K562 (cell line): ENCODE measurements at regions not wholly inside any gene's neighbourhood (a gene's known extent, or its start where the extent isn't known, plus 50 kb on each side); places are given as distances from the start of the nearest gene placed in this dataset.

ENCODE experiments used
- ATAC-seq: fragments of 200-7000 bp; cut with Tn5 transposase; 3 replicates; pipeline ENCODE4 v1.9.1; 2020; ENCODE audit warnings: moderate library complexity
- BruUV-seq: library from RNA; stranded (reverse); fragments of 400-500 nt; replicated peaks from 2 replicates; lab custom pipeline; 2021; lab: Mats Ljungman, UMichigan
- CTCF ChIA-PET: fragments of 300-600 bp; formaldehyde crosslinking; extraction: SDS; loops from one replicate; lab custom pipeline; 2021; ENCODE audit warnings: low intra/inter-chr PET ratio; lab: Yijun Ruan, JAX
- POLR2A ChIA-PET: fragments of 300-600, 350-650 bp; sonication (Branson Sonifier 250); formaldehyde crosslinking; extraction: SDS; loops from one replicate; lab custom pipeline; 2021; ENCODE audit warnings: antibody characterized with exemption, inconsistent platforms; lab: Yijun Ruan, JAX
- DNase-seq, 4 experiments: peaks; one replicate each; pipeline versions ENCODE4 v3.0.0 to v3.0.0-alpha.2; 2011 to 2018; ENCODE audit warnings: low spot score in 3 of 4, mixed read lengths in 3 of 4; ENCODE audit errors: extremely low read depth in 1 of 4
- FAIRE-seq: peaks from 2 replicates; lab custom pipeline; 2011; peaks lifted over from hg19 to GRCh38; lab: Jason Lieb, UNC
- H2AFZ ChIP-seq: 2 replicates; pipeline ENCODE4 v1.6.0; 2011; ENCODE audit warnings: low read depth, low read length, control low read depth, inconsistent platforms
- H3K27ac ChIP-seq: fragments of 200-600 bp; 3 replicates; pipeline ENCODE4 v1.8.0; 2011; ENCODE audit warnings: low read depth, mild to moderate bottlenecking, control low read depth, inconsistent platforms, low read length, moderate library complexity, mixed read lengths; ENCODE audit errors: extremely low read depth
- H3K27me3 ChIP-seq, 2 experiments: fragments of 300-600 bp in 1 of 2; 2 replicates in 1 of 2; 3 replicates in 1 of 2; pipeline versions ENCODE4 v1.6.0 to v1.8.0; 2011; ENCODE audit warnings: inconsistent platforms in 2 of 2, low read length in 2 of 2, mild to moderate bottlenecking in 1 of 2, mixed read lengths in 1 of 2, moderate library complexity in 1 of 2; ENCODE audit not compliant: control insufficient read depth in 2 of 2, insufficient read depth in 2 of 2
- H3K36me3 ChIP-seq: fragments of 300-600 bp; 3 replicates; pipeline ENCODE4 v1.8.0; 2011; ENCODE audit warnings: mild to moderate bottlenecking, low read length, inconsistent platforms; ENCODE audit not compliant: control insufficient read depth, insufficient read depth
- H3K4me1 ChIP-seq, 2 experiments: fragments of 200-600 bp in 1 of 2; replicated peaks in 1 of 2; 2 replicates in 1 of 2; 3 replicates in 1 of 2; pipeline versions ENCODE4 v1.5.1 to v1.8.0; 2011; ENCODE audit warnings: inconsistent platforms in 2 of 2, low read length in 2 of 2, mild to moderate bottlenecking in 1 of 2, mixed read lengths in 1 of 2, moderate library complexity in 1 of 2; ENCODE audit not compliant: control insufficient read depth in 2 of 2, insufficient read depth in 2 of 2
- H3K4me2 ChIP-seq: 2 replicates; pipeline ENCODE4 v1.6.1; 2011; ENCODE audit warnings: low read length, control low read depth, inconsistent platforms, mixed read lengths; ENCODE audit not compliant: insufficient read depth
- H3K4me3 ChIP-seq: fragments of 200-600 bp; sonication (generic), shearing (Covaris generic); 2 replicates; pipeline ENCODE4 v1.5.1; 2016; ENCODE audit warnings: control low read depth, inconsistent platforms
- H3K79me2 ChIP-seq: fragments of 200-600 bp; 3 replicates; pipeline ENCODE4 v1.8.0; 2011; ENCODE audit warnings: low read length, inconsistent platforms; ENCODE audit not compliant: control insufficient read depth, insufficient read depth
- H3K9ac ChIP-seq, 2 experiments: 2 replicates each; pipeline versions ENCODE4 v1.6.0 to v1.6.1; 2011; ENCODE audit warnings: low read depth in 2 of 2, low read length in 2 of 2, control low read depth in 1 of 2, inconsistent platforms in 1 of 2, mild to moderate bottlenecking in 1 of 2, mixed read lengths in 1 of 2; ENCODE audit not compliant: insufficient read depth in 1 of 2
- H3K9me1 ChIP-seq: one replicate; pipeline ENCODE4 v1.6.0; 2011; ENCODE audit warnings: inconsistent platforms, mild to moderate bottlenecking, low read length, moderate library complexity; ENCODE audit not compliant: control insufficient read depth, insufficient read depth
- H3K9me3 ChIP-seq: replicated peaks from 2 replicates; pipeline ENCODE4 v1.5.1; 2011; ENCODE audit warnings: low read depth, low read length, inconsistent platforms; ENCODE audit not compliant: control insufficient read depth, insufficient read depth
- H4K20me1 ChIP-seq: replicated peaks from 2 replicates; pipeline ENCODE4 v1.6.1; 2011; ENCODE audit warnings: low read length, inconsistent platforms, mixed read lengths; ENCODE audit not compliant: control insufficient read depth, insufficient read depth
- CHCHD3 ChIP-seq: fragments of 250-450 bp; sonication (Bioruptor Pico); IDR thresholded peaks from 2 replicates; pipeline ENCODE4 v2.1.2; 2022; ENCODE audit warnings: mild to moderate bottlenecking
- ELF2 ChIP-seq: fragments of 250-450 bp; sonication (Bioruptor Pico); IDR thresholded peaks from 2 replicates; pipeline ENCODE4 v1.5.0; 2021; ENCODE audit warnings: mild to moderate bottlenecking
- FOXA3 ChIP-seq, 2 experiments: fragments of 450-650 bp in 1 of 2; sonication (generic) in 1 of 2; formaldehyde crosslinking; IDR thresholded peaks in 1 of 2; conservative IDR thresholded peaks in 1 of 2; 2 replicates each; pipeline versions ENCODE4 v1.4.0 to v1.8.0; 2020 to 2022; ENCODE audit warnings: mild to moderate bottlenecking in 2 of 2, missing genetic modification reagents in 1 of 2
- MBD1 ChIP-seq: fragments of 250-450 bp; sonication (Bioruptor Pico); IDR thresholded peaks from 2 replicates; pipeline ENCODE4 v1.8.0; 2022; ENCODE audit warnings: inconsistent platforms
- RFX1 ChIP-seq: fragments of 450-650 bp; IDR thresholded peaks from 2 replicates; pipeline ENCODE4 v1.6.1; 2016; ENCODE audit warnings: mild to moderate bottlenecking, moderate library complexity
- ZFP1 ChIP-seq: fragments of 450-650 bp; formaldehyde crosslinking; IDR thresholded peaks from 2 replicates; pipeline ENCODE4 v1.4.0; 2020; ENCODE audit warnings: mild to moderate bottlenecking, mixed read lengths
- ZFPM2 ChIP-seq: fragments of 250-450 bp; sonication (Bioruptor Pico); IDR thresholded peaks from 2 replicates; pipeline ENCODE4 v1.5.1; 2022; ENCODE audit warnings: mild to moderate bottlenecking
- WGBS: fragments of 100-300 bp; shearing (Covaris generic); methylation state at CpG from one replicate; pipeline ENCODE4 v1.1.6; 2016; ENCODE audit warnings: low coverage, mixed read lengths; ENCODE audit not compliant: insufficient coverage; ENCODE audit errors: missing lambda C conversion rate; 5-methylcytosine and 5-hydroxymethylcytosine counted together
- in situ Hi-C: fragments of 300-500 bp; cut with MboI; formaldehyde crosslinking; loops from 4 replicates; pipeline ENCODE4 v1.15.0; 2018; ENCODE audit warnings: inconsistent platforms, mixed read lengths
- intact Hi-C: fragments of 100-400 bp; cut with micrococcal nuclease; formaldehyde crosslinking; loops from 2 replicates; pipeline ENCODE4 v1.14.2; 2022
- TF ChIP-seq, protein P1 (sequence below): fragments of 450-650 bp; IDR thresholded peaks from 2 replicates; pipeline ENCODE4 v1.7.0; 2016; ENCODE audit warnings: borderline replicate concordance
- TF ChIP-seq, protein P2 (sequence below): fragments of 250-450 bp; sonication (Bioruptor Pico); IDR thresholded peaks from 2 replicates; pipeline ENCODE4 v1.8.0; 2022; ENCODE audit warnings: moderate library complexity, mild to moderate bottlenecking, inconsistent platforms

GRCh38 chr15:95302206-95302605 is 1028.3 kb upstream of the NR2F2 start:
- Histone ChIP-seq H2AFZ (no peak overlapping the region), H3K27me3 (peaks cover 2 to 4% of the 10 kb centered on the region in 2 experiments; a peak in 3 of 5 replicates), H3K9ac (no peak overlapping the region), H3K4me1 (no peaks in the 10 kb centered on the region), H3K27ac (no peak overlapping the region), H3K4me3 (no peak overlapping the region), H3K36me3 (no peaks in the 10 kb centered on the region), H3K79me2 (no peaks in the 10 kb centered on the region), H3K9me1 (no peaks in the 10 kb centered on the region), H4K20me1 (no peaks in the 10 kb centered on the region), H3K4me2 (no peak overlapping the region), H3K9me3 (no peaks in the 10 kb centered on the region)
- in situ Hi-C loops (no loop called here), intact Hi-C loops (no loop called here)
- no TSS peak for BruUV-seq
- TF ChIP-seq MBD1 (CRISPR knock-in tag) (no peak), RFX1 (peak; percentile 18; the same call in 1 of the 2 replicates)
- FAIRE-seq = no peak
- ATAC-seq = no peak
- ChIA-PET POLR2A (no interaction called here), CTCF (interaction anchor here (0.7 kb wide), 1 partner anchor 686 kb away, joined by 3 read pairs; no protein-coding TSS in a partner anchor)
- WGBS = 4% methylated on average over 3 of the region's 3 CpGs
- no peak for DNase-seq

GRCh38 chr15:95302809-95303208 is 1027.7 kb upstream of the NR2F2 start:
- Histone ChIP-seq H3K9me3 (no peaks in the 10 kb centered on the region), H3K27me3 (peaks cover 1 to 4% of the 10 kb centered on the region in 2 experiments; a peak in 3 of 5 replicates), H3K4me1 (no peaks in the 10 kb centered on the region), H3K9me1 (no peaks in the 10 kb centered on the region), H3K4me3 (no peak overlapping the region), H4K20me1 (no peaks in the 10 kb centered on the region), H3K36me3 (no peaks in the 10 kb centered on the region), H3K4me2 (no peak overlapping the region), H3K79me2 (no peaks in the 10 kb centered on the region), H2AFZ (no peak overlapping the region), H3K27ac (no peak overlapping the region), H3K9ac (no peak overlapping the region)
- in situ Hi-C loops (no loop called here), intact Hi-C loops (no loop called here)
- DNase-seq (no peak), FAIRE-seq (no peak), ATAC-seq (no peak)
- BruUV-seq = no TSS peak
- 0% methylated on average over 6 of the region's 6 CpGs for WGBS
- ChIA-PET POLR2A (no interaction called here), CTCF (no interaction called here)
- TF ChIP-seq ZFP1 (CRISPR knock-in tag) = no peak
- TF ChIP-seq ELF2 = no peak
- TF ChIP-seq CHCHD3 (CRISPR knock-in tag) = no peak
- TF ChIP-seq, protein P1, sequence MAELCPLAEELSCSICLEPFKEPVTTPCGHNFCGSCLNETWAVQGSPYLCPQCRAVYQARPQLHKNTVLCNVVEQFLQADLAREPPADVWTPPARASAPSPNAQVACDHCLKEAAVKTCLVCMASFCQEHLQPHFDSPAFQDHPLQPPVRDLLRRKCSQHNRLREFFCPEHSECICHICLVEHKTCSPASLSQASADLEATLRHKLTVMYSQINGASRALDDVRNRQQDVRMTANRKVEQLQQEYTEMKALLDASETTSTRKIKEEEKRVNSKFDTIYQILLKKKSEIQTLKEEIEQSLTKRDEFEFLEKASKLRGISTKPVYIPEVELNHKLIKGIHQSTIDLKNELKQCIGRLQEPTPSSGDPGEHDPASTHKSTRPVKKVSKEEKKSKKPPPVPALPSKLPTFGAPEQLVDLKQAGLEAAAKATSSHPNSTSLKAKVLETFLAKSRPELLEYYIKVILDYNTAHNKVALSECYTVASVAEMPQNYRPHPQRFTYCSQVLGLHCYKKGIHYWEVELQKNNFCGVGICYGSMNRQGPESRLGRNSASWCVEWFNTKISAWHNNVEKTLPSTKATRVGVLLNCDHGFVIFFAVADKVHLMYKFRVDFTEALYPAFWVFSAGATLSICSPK = no peak
- TF ChIP-seq, protein P2, sequence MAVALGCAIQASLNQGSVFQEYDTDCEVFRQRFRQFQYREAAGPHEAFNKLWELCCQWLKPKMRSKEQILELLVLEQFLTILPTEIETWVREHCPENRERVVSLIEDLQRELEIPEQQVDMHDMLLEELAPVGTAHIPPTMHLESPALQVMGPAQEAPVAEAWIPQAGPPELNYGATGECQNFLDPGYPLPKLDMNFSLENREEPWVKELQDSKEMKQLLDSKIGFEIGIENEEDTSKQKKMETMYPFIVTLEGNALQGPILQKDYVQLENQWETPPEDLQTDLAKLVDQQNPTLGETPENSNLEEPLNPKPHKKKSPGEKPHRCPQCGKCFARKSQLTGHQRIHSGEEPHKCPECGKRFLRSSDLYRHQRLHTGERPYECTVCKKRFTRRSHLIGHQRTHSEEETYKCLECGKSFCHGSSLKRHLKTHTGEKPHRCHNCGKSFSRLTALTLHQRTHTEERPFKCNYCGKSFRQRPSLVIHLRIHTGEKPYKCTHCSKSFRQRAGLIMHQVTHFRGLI (CRISPR knock-in tag) = no peak
- no peak for TF ChIP-seq FOXA3 (CRISPR knock-in tag; conservative IDR thresholded peaks at IDR 0.05 in 1 of 2, IDR thresholded peaks at IDR 0.05 in 1 of 2)
- TF ChIP-seq ZFPM2 (CRISPR knock-in tag) = no peak
